NOMO-1 (cell line): ENCODE measurements at regions not wholly inside any gene's neighbourhood (a gene's known extent, or its start where the extent isn't known, plus 50 kb on each side); places are given as distances from the start of the nearest gene placed in this dataset.

Experiments used
- DNase-seq, 2 experiments: peaks; one replicate each; lab custom pipeline; 2025; ENCODE audit not compliant: unreplicated experiment in 2 of 2; lab: John Stamatoyannopoulos, UW

DNA sequence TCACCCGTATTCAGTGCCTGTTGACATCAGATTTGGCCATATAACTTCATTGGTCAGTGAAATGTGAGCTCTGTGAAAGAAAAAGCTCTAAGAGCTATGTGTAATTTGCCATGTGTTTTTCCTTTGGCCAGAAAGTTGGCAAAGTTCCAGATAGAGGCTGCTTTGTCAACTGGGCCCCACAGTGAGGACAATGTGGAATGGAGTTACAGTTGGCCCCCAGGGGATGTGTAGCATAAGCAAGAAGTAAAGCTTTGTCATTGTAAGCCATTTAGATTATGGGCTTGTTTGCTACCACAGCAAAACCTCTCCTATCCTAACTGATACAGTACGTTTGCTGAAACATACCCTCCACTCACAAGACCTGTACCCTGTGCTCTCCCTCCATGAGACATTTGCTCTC, 119.1 kb upstream of the HABP2 start:
- DNase-seq: no peak

DNA sequence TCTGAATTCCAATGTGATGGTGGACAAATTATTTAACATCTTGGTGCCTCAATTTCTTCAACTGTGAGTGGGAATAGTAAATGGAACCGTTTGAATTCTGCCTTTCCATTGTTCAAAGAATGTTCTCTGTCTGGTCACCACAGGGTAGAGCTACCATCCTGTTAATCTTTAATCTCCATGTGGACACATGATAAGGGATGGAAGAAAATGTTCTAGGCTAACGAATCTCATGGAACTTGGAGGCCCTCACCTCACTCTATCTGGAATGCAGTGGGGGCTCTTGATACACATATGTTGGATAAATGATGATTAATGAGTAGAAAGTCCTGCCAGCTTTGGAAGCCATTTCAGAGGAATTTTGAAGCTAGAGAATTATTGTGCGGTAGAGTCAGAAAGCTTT, 118.5 kb upstream of the HABP2 start:
- no peak for DNase-seq

DNA sequence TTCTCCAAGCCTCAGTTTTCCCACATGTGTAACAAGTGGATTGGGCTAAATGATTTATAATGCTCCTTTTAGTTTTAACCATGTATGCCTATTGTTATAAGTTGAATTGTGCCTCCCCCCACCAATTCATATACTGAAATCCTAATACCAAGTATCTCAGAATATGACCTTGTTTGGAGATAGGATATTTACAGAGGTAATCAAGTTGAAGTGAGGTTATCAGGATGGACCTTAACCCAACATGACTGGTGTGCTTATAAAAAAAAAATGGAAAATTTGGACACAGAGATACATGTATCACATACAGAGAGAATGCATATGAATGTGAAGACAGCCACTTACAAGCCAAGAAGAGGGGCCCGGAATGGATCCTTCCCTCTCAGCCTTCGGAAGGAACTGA, 117.9 kb upstream of the HABP2 start:
- DNase-seq: no peak

DNA sequence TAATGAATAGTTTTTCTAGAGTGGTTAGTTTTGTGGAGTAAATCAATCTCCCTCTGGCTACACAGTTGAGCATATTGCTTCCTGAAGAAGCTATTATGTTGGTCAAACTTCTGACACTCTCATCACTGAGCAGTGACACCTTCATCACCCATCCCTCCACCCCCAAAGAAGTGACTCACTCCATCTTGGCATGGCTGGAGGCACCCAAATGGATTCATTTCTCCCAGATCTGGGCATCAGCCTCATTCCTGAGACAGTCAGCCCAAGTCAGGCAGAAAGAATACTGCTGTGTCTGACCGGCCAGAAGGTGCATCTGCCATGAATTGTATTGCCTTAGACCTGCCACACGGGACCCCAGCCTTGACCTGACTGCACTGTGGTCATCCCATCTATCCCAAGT, 117.0 kb upstream of the HABP2 start:
- no peak for DNase-seq

DNA sequence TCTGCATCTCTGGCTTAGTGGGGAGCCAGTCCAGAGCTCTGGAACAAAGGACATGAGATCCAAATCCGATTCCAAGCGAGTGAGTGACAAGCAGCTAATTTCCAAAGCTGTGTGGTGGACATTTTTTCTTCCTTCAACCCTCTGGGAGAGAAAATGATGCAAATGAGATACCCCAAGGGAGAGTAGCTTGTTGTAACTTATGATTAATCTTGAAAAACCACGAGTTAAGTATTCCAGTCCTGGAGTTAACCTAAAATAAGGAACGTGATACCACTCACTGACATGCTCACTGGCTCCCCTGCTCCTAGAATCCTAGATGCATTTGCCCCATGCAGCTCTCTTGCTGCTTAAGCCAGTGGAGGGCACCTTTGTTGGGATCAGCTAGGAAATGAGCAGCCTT, 116.0 kb upstream of the HABP2 start:
- DNase-seq: no peak

DNA sequence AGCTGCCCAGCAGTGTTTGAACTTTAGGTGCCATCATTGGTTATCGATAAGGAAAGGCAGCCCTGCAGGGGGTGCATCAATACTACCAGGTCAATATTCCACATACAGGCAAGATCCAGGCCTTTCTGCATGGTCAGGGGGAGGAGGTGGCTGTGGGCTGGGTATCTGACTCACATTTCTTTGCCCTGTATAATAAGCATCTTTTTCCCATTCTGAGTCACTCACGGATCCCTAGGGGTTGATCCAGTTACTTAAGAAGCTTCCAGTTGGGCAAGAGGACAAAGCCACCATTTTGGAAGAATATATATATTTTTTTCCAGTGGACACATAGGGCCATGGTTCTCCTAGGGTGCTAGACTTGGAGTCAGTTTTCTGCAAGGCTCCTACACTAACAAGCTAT, 114.2 kb upstream of the HABP2 start:
- no peak for DNase-seq

DNA sequence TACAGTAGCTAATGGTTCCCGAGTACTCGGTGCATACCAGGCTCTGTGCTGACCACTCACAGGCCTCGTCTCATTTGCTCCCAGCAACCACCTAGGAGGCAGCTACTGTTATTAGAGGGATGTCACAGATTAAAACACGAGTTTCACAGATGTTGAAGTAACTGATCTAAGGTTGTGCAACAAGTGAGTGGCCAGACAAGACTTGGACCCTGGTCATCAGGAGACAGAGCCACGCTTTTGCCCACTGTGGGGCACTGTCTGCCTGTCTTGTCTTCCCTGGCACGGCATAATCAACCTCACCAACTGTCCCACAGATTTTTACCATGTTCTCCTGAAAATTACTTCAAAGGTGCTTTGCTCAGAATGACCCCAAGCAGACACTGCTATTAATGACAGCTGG, 111.6 kb upstream of the HABP2 start:
- DNase-seq: no peak

GRCh38 chr10:113441686-113442270, 111.1 kb upstream of the HABP2 start:
- no peak for DNase-seq

- DNase-seq: peak in 1 of 2 experiments; percentile 58
Measured at GRCh38 chr10:113442336-113442735, 110.5 kb upstream of the HABP2 start.

DNA sequence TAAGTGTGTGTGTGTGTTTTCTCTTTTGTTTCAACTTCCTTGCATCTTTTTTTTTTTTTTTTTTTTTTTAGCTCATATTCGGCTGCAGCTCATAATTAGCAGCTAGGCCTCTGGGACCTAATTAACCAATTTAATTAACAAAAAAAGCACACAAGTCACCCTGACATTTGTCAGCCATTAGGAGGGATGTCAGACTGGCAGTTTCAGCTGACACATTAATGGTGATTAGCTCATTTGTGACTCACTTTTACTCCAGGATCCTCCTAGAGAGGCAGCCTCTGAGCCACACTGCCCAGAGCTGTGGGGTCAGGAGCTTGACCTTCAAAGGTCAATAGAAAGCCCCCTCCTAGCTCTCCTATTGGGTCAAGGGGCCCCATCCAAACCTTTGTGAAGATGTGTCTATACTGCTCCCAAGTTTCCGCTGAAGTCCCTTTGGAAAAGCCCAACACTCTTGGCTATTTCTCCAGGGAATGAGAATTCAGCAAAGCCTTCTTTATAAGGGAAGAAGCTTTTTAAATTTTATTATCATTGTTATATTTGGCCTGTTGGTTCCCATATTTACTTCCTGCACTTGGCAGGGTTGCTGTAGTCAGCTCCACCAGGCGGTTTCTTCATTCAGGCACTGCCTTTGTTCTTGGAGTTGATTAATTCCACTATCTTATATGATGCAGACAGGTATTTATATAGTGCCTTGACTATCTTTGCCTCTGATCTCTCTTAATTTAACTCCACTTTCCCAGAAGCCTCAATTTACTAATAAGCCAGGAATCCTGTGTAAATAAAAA, 109.5 kb upstream of the HABP2 start:
- no peak for DNase-seq

DNA sequence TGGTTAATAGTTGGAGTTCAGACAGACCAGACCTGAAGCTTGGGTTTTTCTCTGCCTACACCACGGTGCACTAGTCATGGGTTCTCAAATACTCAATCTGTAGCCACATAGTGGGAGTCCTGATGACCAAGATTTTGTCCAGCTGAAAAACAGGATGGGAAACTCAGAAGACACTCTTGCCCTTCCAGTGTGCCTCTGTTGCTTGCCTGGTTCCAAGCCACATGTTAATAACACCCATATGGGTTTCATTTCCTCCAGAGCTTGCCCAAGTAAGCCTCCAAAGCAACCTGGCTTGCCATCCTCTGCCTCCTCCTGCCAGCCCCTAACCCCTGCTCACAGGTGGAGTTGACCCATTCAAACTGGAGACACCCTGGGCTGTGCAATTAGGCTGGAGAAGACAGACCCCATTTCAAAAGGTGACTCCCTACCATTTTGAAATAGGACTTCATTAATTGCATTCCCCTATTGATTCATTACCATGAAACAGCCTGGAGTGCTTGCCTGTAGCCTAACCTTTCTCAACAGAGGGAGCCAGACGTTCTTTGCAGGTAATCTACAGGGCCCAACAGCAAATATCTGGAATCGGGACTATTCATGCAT, 108.0 kb upstream of the HABP2 start:
- DNase-seq: no peak

DNA sequence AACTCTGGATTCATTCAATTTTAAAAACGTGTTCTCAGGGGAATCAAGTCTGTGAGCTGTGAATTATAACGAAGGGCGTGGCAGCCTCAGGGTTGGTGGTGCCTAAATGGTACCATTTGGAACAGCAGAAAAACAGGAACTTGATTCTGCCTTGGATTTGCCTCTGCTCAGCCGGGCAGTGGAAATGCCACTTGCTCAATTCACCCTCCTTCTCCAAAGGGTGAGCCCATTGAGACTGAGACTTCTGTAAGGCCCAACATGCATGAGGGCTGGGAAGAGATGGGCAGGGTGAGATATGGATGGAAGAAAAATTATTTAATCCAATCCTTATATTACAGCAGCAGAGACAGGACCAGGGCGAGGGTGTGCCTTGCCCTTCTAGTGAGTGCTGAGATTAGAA, 107.1 kb upstream of the HABP2 start:
- no peak for DNase-seq

GRCh38 chr10:113446739-113447138, 106.1 kb upstream of the HABP2 start:
- no peak for DNase-seq

DNA sequence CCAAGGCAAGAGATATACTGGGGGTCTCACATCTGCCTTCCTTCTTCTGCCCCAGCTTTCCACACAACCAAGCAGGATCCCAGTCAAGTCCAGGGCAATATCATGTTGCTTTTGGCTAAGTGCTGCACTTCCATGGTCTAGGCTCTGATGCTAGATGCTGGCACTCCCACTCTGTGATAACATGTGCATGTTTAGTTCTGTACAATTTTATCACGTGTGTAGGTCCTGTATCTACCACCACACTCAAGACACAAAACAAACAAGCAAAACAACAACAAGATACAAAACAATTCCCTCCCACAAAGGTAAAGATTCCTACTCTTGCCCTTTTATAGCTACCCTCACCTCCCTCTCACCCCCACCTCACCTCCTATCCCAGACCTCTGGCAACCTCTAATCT, 105.6 kb upstream of the HABP2 start:
- DNase-seq: no peak

GRCh38 chr10:113449006-113449695, 103.7 kb upstream of the HABP2 start:
- DNase-seq: no peak

- no peak for DNase-seq
Measured at GRCh38 chr10:113450046-113450804, 102.6 kb upstream of the HABP2 start.

DNA sequence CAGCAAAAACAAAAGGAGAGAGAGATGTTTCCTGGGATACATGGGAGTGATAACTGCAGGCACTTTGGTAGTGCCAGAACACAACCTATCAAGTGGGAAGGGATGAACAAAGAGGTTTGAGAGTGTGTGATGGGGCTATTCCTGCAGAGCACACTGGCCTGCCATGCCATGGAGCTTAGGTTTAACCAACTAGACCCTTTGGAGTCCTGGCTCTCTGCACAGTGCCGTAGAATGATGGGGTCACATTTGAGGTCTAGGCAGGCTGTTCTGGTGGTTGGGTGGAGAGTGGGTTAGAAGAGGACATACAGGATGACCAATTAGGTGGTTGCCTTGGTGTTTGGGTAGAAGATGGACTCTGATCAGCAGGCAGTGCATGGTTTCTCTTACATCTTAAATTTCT, 101.9 kb upstream of the HABP2 start:
- no peak for DNase-seq

- no peak for DNase-seq
Measured at GRCh38 chr10:113452146-113452845, 100.6 kb upstream of the HABP2 start.

DNA sequence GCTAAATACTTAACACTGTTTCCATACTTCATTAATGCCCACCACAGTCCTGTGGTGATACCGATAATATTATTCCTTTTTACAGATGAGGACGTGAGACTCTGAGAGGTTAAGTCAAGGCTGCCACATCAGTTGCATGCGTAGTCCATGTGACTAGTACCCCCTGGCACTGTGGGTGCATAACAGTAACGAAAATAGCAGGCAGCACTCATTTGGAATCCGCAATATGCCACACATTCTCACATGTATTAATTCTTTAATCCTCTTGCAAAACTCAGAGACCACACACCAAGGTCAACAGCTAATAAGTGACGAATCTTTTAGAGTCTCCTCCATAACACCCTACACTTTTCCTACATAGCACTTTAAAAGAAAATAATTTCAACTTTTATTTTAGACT, 99.5 kb upstream of the HABP2 start:
- no peak for DNase-seq

DNA sequence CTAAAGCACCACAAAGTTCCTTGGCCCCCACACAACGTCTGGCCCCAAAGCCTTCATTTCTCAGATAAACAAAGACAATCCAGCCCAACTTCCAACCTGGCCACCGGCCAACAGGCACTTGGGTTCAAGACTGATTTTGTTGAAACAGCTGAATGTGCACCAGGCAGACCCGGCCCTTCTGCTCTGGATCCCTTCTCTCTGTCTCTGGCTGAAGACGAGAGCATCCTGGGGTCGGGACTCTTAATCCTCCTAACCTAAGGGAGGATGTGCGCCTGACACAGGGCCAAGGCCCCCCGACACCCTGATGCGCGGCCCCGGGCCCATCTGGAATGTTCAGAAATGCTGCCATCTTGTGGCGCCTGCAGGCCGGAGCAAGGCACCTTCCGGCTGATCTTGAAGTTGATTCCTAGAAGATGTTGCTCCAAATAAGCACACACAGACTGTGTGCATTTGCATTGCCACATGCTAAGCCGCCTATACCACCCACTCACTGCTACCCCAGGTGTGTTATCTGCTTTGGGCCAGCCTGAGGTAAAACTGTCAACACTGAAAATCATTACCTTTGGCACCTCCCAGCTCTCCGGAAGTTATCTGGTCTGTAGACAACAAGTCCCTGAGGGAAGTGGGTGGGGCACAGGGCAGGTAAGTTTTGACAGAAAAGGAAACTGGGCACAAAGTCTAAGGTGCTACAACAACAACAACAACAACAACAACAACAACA, 98.4 kb upstream of the HABP2 start:
- DNase-seq: peak in 1 of 2 experiments; percentile 4
